GM21737 (cell line): ENCODE measurements at regions not wholly inside any gene's neighbourhood (a gene's known extent, or its start where the extent isn't known, plus 50 kb on each side); places are given as distances from the start of the nearest gene placed in this dataset.

Source experiments
- ATAC-seq: cut with Tn5 transposase; IDR thresholded peaks from one replicate; pipeline ENCODE4 v1.9.1; 2021; ENCODE audit warnings: mild to moderate bottlenecking, moderate library complexity; ENCODE audit not compliant: unreplicated experiment

GRCh38 chr3:88535563-88535962 lies 385.8 kb downstream of the C3orf38 start:
- ATAC-seq: no peak

DNA sequence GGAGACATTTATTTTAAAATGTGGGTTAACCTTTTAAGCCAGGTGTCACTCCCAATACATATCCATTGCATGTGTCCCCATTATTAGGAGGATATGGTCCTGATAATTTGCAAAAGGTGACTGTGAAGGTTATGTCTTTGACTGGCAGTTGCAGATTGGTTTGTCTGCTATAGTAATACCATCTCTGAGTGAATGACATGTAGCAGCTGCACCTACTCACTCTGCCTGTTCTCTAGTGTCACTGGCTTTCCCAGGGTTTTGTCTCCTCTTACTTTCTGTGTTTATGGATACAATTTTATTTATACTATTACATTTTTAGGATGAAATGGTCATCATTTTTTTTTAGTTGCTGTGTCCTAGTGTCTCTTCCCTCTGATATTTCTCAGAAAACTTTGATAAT lies 393.2 kb downstream of the C3orf38 start:
- no peak for ATAC-seq

DNA sequence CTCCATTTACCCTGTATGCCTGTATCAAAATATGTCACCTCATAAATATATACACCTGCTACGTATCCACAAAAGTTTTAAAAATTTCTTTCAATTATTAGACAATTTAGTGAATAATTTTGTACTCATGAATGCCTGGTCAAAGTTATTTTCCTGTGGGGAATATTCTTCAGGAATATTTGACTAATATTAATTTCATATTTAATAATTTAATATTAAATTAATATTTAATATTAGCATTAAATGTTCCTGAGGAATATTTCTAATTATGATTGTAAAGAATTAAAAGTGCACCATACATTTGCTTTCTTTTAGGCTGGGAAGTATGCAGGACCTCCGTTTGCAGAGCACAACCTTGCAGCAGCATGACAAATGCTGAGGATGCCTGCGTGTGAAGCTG lies 422.7 kb downstream of the C3orf38 start:
- no peak for ATAC-seq

DNA sequence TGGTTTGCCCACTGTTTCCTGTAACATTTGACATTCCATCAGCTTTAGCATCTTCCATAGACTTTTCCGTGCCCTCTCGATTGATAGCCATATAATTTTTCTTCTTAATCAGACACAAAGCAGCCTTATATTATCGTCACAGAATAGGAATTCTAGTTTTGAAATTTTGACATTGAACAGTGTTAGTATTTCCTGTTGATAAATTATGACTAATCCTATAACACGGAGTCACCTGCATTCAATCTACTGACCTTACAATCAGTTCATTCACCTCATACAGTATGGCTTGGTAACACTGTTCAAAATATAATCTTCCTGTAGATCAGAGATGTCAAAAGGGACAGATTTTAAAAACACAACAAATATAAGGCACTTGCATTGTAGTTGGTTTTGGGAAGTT lies 423.7 kb downstream of the C3orf38 start:
- ATAC-seq: no peak

- ATAC-seq: no peak
Measured at GRCh38 chr3:88574146-88574545, 424.4 kb downstream of the C3orf38 start.

DNA sequence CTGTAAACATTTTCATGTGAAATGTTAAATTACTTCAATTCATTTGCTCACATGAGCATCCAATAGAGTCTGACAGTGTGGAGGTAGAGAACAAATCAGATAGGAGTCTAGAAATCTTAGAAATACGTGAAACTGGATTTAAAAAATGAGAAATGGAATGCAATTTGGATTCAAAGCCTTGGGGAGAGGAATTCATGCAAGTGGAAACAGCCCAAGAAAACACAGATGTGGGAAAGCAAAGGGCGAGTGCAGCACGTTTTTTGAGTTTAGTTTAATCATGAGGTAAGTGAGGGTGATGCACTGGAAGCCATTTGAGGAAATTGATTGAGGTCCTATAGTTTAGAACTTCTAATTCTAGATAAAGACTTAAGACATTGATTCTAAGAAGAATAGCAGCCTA lies 434.7 kb downstream of the C3orf38 start:
- ATAC-seq: no peak

GRCh38 chr3:88586121-88586640 lies 436.4 kb downstream of the C3orf38 start:
- ATAC-seq: no peak

GRCh38 chr3:88589138-88589537 lies 439.4 kb downstream of the C3orf38 start:
- ATAC-seq: no peak

DNA sequence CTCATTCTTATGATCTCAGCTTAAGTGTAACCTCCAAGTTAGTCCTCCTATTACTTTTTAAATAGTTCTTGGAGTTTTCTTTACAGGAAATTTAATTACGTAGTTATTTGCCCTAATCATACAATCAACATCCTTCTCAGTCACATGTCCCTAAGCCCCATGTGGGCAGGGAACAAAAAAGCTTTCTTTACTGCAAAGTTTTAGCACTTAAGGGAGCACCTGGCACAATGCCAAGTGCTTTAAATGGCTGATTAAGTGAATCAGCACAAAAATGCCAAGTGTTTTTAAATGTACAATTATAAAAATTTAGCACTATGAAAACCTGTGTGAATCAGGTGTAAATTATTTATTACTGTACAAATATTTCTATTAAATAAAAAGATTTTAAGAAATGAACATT lies 445.3 kb downstream of the C3orf38 start:
- no peak for ATAC-seq

- ATAC-seq: no peak
Measured at GRCh38 chr3:88596451-88596850, 446.7 kb downstream of the C3orf38 start.

DNA sequence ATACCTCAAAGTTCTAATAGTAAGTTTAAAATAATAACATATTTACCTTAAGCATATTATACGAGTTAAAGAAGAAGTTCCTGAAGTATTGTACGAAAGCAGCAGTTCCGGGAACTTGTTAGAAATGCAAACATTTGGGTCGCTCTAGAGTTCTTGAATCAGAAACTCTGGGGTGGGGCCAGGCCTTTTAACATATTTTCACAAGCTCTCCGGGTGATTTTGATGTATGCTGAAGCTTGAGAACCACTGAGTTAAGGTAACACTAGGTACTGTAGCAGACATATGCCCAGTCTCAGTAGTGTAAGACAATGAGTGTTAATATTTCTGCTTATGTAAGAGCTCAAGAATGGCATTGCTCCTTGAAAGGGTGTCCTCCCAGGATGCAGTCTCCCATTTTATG lies 461.1 kb downstream of the C3orf38 start:
- ATAC-seq: no peak

- no peak for ATAC-seq
Measured at GRCh38 chr3:88611826-88612326, 462.1 kb downstream of the C3orf38 start.

DNA sequence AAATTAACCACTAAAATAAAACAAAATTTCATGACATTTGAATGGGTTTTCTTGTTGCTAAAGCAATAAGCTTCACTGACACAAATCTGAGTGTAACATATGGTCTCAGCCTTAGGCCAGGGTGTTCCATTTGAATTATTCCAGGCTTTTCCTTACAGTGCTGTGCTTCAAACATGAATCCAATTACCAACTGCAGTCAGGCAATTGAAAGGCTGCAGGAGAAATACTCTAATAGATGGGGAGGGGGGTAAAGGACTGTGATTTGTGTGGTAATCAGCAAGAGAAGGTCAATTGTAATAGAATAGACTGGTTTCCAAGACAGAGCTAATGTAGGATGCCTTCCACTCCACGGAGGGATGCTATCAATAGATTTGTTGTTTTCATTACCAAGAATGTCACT lies 466.7 kb downstream of the C3orf38 start:
- no peak for ATAC-seq

DNA sequence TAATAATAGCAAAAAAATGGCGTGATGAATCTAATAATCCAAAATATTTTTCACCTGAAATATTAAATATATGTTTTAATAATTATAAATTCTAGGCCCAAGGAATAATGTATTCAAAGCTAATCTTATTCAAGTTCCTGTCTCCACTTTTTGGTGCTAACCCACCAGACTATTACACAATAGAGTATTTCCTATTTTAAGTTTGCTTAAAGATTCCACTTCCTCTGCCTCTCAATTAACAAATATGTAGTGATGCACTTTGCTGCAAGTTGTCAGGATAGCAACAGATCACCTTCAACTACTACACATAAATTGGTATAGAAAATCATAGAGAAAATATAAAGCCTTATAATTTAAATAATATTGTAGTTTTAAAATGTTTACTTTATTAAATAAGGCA lies 467.5 kb downstream of the C3orf38 start:
- ATAC-seq: no peak

- no peak for ATAC-seq
Measured at GRCh38 chr3:88618021-88618645, 468.4 kb downstream of the C3orf38 start.

GRCh38 chr3:88621586-88621985 lies 471.8 kb downstream of the C3orf38 start:
- no peak for ATAC-seq

DNA sequence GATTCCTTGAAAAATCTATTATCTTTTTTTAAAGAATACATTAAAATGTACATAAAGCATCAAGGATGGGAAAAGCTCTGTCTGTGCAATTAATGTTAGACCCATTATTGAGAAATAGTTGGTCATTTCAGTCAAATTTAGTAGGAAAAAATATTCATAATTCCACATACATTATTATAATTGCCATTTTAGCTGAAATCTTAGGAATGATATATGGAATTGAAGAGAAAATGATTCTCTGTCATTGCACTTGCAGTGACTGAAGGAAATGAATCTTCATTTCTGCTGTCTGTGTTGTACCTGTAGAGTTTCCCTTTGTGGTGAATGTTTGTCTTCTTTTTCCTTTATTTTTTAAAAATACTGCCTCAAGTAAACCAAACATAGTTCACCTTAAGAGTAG lies 473.9 kb downstream of the C3orf38 start:
- no peak for ATAC-seq

- ATAC-seq: no peak
Measured at GRCh38 chr3:88626456-88627120, 476.8 kb downstream of the C3orf38 start.

DNA sequence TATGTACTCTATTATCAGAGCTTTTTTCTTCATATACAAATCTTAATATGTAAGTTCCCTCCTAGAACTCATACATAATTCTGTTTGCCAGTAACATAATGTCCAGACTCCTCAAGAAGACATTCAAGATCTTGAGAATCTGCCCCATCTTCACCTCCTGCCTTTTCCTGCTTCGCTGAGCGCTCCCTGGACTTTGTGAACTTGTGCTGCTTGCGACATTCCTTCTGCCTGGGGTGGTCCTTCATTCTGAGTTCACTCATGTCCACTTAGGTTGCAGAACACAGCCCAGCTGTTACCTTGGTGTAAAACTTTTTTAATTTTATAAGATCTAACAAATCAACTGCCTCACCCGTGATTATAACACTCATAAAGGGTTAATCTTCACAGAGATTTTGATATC lies 478.5 kb upstream of the EPHA3 start:
- no peak for ATAC-seq

DNA sequence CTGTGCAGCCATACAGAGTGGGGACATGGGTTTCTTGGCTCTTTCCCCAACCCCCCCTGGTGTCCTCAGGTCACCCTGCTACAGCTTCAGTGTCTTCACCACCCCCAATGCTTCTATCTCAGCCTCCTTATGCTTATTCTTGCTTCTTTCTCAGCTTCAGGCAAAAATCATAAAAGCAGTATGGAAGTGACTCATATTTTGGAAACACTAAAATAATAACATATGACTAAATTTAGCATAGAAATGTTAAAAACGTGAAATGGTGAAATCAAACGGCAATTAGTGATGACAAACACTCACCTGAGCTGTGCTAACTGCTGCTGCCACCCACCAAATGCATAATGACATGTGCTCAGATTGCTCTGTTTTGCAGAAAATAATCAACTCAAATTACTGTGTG lies 475.2 kb upstream of the EPHA3 start:
- no peak for ATAC-seq

- ATAC-seq: no peak
Measured at GRCh38 chr3:88640581-88640980, 466.8 kb upstream of the EPHA3 start.

- no peak for ATAC-seq
Measured at GRCh38 chr3:88641033-88641604, 466.3 kb upstream of the EPHA3 start.
